HepG2 (cell line): ENCODE measurements at regions not wholly inside any gene's neighbourhood (a gene's known extent, or its start where the extent isn't known, plus 50 kb on each side); places are given as distances from the start of the nearest gene placed in this dataset.

Experiments used
- ATAC-seq: fragments of 200-7000 bp; cut with Tn5 transposase; 3 replicates; pipeline ENCODE4 v1.9.1; 2020; ENCODE audit warnings: mild to moderate bottlenecking, moderate library complexity
- BruUV-seq: library from RNA; stranded (reverse); fragments of 400-500 nt; replicated peaks from 2 replicates; lab custom pipeline; 2021; lab: Mats Ljungman, UMichigan
- CTCF ChIA-PET: fragments of 300-600 bp; formaldehyde crosslinking; extraction: SDS; loops from one replicate; lab custom pipeline; 2021; ENCODE audit warnings: low total read pairs, inconsistent platforms, low intra/inter-chr PET ratio; lab: Yijun Ruan, JAX
- POLR2A ChIA-PET: fragments of 350-600 bp; sonication (Branson Sonifier 250); formaldehyde crosslinking; loops from one replicate; lab custom pipeline; 2020; ENCODE audit warnings: antibody characterized with exemption, inconsistent platforms; lab: Yijun Ruan, JAX
- DNase-seq: peaks from one replicate; pipeline ENCODE4 v3.0.0-alpha.2; 2015; ENCODE audit warnings: low spot score
- FAIRE-seq: peaks from 3 replicates; lab custom pipeline; 2011; peaks lifted over from hg19 to GRCh38; lab: Jason Lieb, UNC
- H2AFZ ChIP-seq: one replicate; pipeline ENCODE4 v1.6.1; 2011; ENCODE audit warnings: low read length, inconsistent platforms
- H3K27ac ChIP-seq: fragments of 300-600 bp; 3 replicates; pipeline ENCODE4 v1.8.0; 2011; ENCODE audit warnings: mixed run types, mild to moderate bottlenecking, mixed read lengths, low read length, inconsistent platforms; ENCODE audit not compliant: insufficient read depth; ENCODE audit errors: extremely low read length
- H3K27me3 ChIP-seq, 2 experiments: fragments of 200-600 bp in 1 of 2; 2 replicates in 1 of 2; 3 replicates in 1 of 2; pipeline versions ENCODE4 v1.6.0 to v1.8.0; 2011; ENCODE audit warnings: low read length in 2 of 2, mild to moderate bottlenecking in 2 of 2, moderate library complexity in 2 of 2, inconsistent platforms in 1 of 2; ENCODE audit not compliant: insufficient read depth in 2 of 2, control insufficient read depth in 1 of 2
- H3K36me3 ChIP-seq, 2 experiments: fragments of 200-600 bp in 1 of 2; replicated peaks in 1 of 2; 2 replicates in 1 of 2; 3 replicates in 1 of 2; pipeline versions ENCODE4 v1.5.1 to v1.8.0; 2011; ENCODE audit warnings: low read length in 2 of 2, inconsistent platforms in 1 of 2; ENCODE audit not compliant: insufficient read depth in 2 of 2, control insufficient read depth in 1 of 2
- H3K4me1 ChIP-seq: 2 replicates; pipeline ENCODE4 v1.5.1; 2012; ENCODE audit warnings: low read length, inconsistent platforms; ENCODE audit not compliant: insufficient read depth
- H3K4me2 ChIP-seq: 2 replicates; pipeline ENCODE4 v1.6.0; 2011; ENCODE audit warnings: low read depth, low read length, inconsistent platforms
- H3K4me3 ChIP-seq, 3 experiments: fragments of 200-600 bp in 1 of 3; sonication (generic), shearing (Covaris generic) in 1 of 3; replicated peaks in 1 of 3; 2 replicates each; pipeline ENCODE4 v1.5.1; 2011 to 2016; ENCODE audit warnings: low read length in 3 of 3, inconsistent platforms in 2 of 3, low read depth in 2 of 3, mild to moderate bottlenecking in 2 of 3, control low read depth in 1 of 3, mixed read lengths in 1 of 3; ENCODE audit not compliant: insufficient read depth in 1 of 3
- H3K79me2 ChIP-seq: one replicate; pipeline ENCODE4 v1.6.1; 2011; ENCODE audit warnings: low read length, inconsistent platforms; ENCODE audit not compliant: insufficient read depth
- H3K9ac ChIP-seq: 2 replicates; pipeline ENCODE4 v1.6.0; 2011; ENCODE audit warnings: mild to moderate bottlenecking, low read depth, low read length, inconsistent platforms; ENCODE audit not compliant: insufficient read depth
- H3K9me3 ChIP-seq: 2 replicates; pipeline ENCODE4 v1.5.1; 2012; ENCODE audit warnings: mild to moderate bottlenecking, low read length
- H4K20me1 ChIP-seq: 2 replicates; pipeline ENCODE4 v1.6.0; 2011; ENCODE audit warnings: inconsistent platforms, mild to moderate bottlenecking, low read length, moderate library complexity; ENCODE audit not compliant: insufficient read depth
- ATF5 ChIP-seq: sonication (generic); formaldehyde crosslinking; IDR thresholded peaks from 2 replicates; pipeline ENCODE4 v1.4.0; 2020; ENCODE audit warnings: mild to moderate bottlenecking, low read depth, missing genetic modification reagents
- ATM ChIP-seq: fragments of 450-650 bp; IDR thresholded peaks from 2 replicates; pipeline ENCODE4 v1.7.1; 2017; ENCODE audit warnings: mild to moderate bottlenecking, borderline replicate concordance
- CCAR2 ChIP-seq: fragments of 200-400 bp; formaldehyde crosslinking; optimal IDR thresholded peaks from 2 replicates; pipeline ENCODE3; 2018; ENCODE audit warnings: low read depth, mild to moderate bottlenecking, low read length, moderate library complexity
- NFATC3 ChIP-seq: sonication (generic); formaldehyde crosslinking; IDR thresholded peaks from 2 replicates; pipeline ENCODE4 v1.5.1; 2020; ENCODE audit warnings: mild to moderate bottlenecking, missing genetic modification reagents
- POLR2AphosphoS5 ChIP-seq: IDR thresholded peaks from 2 replicates; pipeline ENCODE4 v1.6.1; 2012; ENCODE audit warnings: low read depth, low read length
- REST ChIP-seq, 2 experiments: IDR thresholded peaks; 2 replicates each; pipeline ENCODE4 v1.6.1; 2011 to 2012; ENCODE audit warnings: low read length in 2 of 2, borderline replicate concordance in 1 of 2, low read depth in 1 of 2, mild to moderate bottlenecking in 1 of 2, moderate library complexity in 1 of 2
- SP2 ChIP-seq: sonication (generic); formaldehyde crosslinking; IDR thresholded peaks from 2 replicates; pipeline ENCODE4 v1.5.1; 2020; ENCODE audit warnings: mild to moderate bottlenecking, missing genetic modification reagents
- THAP11 ChIP-seq: IDR thresholded peaks from 2 replicates; pipeline ENCODE4 v1.6.1; 2016; ENCODE audit warnings: missing biosample characterization, missing genetic modification reagents
- ZNF660 ChIP-seq: sonication (generic); formaldehyde crosslinking; IDR thresholded peaks from 2 replicates; pipeline ENCODE4 v1.5.1; 2020; ENCODE audit warnings: mild to moderate bottlenecking, low read depth, missing genetic modification reagents, borderline replicate concordance
- ZNF878 ChIP-seq: sonication (generic); formaldehyde crosslinking; IDR thresholded peaks from 2 replicates; pipeline ENCODE4 v1.8.1; 2023; ENCODE audit warnings: mild to moderate bottlenecking, missing genetic modification reagents, moderate library complexity
- WGBS: methylation state at CpG from one replicate; pipeline ENCODE4 v1.1.6; 2017; ENCODE audit warnings: low lambda C conversion rate; 5-methylcytosine and 5-hydroxymethylcytosine counted together
- in situ Hi-C: cut with HindIII; loops from 2 replicates; pipeline ENCODE4 v1.10.0; 2017; ENCODE audit warnings: low pct_unique_long_range_greater_than_20kb; ENCODE audit not compliant: extremely low pct_ligation_motif_present
- intact Hi-C: fragments of 100-400 bp; cut with micrococcal nuclease; formaldehyde crosslinking; loops from one replicate; pipeline ENCODE4 v1.10.0; 2022; ENCODE audit not compliant: unreplicated experiment
- TF ChIP-seq, protein P1 (sequence below): sonication (generic); formaldehyde crosslinking; IDR thresholded peaks from 2 replicates; pipeline ENCODE4 v1.5.0; 2020; ENCODE audit warnings: missing genetic modification reagents
- TF ChIP-seq, protein P2 (sequence below): IDR thresholded peaks from 2 replicates; pipeline ENCODE4 v1.6.1; 2016; ENCODE audit warnings: control low read depth

- no TSS peak for BruUV-seq
- no CpG with 5 or more reads among the region's 4 CpGs for WGBS
- Histone ChIP-seq H4K20me1 (no peaks in the 10 kb centered on the region), H3K4me2 (no peak overlapping the region), H3K4me1 (no peaks in the 10 kb centered on the region), H3K9me3 (no peaks in the 10 kb centered on the region), H3K4me3 (no peak overlapping the region), H3K27ac (no peak overlapping the region), H3K27me3 (no peaks in the 10 kb centered on the region), H3K36me3 (no peaks in the 10 kb centered on the region), H3K9ac (no peak overlapping the region), H2AFZ (no peak overlapping the region), H3K79me2 (no peaks in the 10 kb centered on the region)
- no peak for DNase-seq
- no peak for TF ChIP-seq ZNF660 (CRISPR knock-in tag)
- no peak for ATAC-seq
- POLR2A ChIA-PET = no interaction called here
- intact Hi-C loops = no loop called here
- no peak for FAIRE-seq
- in situ Hi-C loops = no loop called here
- CTCF ChIA-PET = no interaction called here
Measured at GRCh38 chrX:39176105-39176504, 374.8 kb downstream of the MID1IP1 start.

DNA sequence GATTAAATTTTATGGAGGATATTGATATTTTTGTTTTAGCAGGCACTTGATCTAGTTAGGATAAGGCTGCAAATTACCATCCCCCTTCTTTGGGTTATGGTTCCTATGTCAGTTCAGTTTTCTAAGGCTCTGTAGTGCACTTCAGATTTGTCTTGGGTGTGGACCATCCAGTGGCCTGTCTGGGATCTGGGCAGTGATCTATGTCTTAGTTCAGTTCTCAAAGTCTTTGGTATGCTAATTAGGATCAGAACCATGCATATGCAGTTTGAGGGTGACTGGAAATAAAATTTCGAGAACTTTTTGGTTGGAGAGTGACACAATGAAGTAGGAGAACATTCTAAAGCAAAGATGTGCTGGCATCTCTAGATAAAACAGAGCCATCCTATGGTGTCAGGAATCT is 388.2 kb downstream of the MID1IP1 start:
- Histone ChIP-seq H3K4me3 (no peak overlapping the region), H3K4me1 (no peaks in the 10 kb centered on the region), H3K27ac (no peak overlapping the region), H2AFZ (no peak overlapping the region), H4K20me1 (no peaks in the 10 kb centered on the region), H3K9me3 (no peaks in the 10 kb centered on the region), H3K4me2 (no peak overlapping the region), H3K36me3 (no peaks in the 10 kb centered on the region), H3K9ac (no peak overlapping the region), H3K27me3 (no peaks in the 10 kb centered on the region), H3K79me2 (no peaks in the 10 kb centered on the region)
- intact Hi-C loops (loop anchor here (10.0 kb wide), 1 partner anchor 1105 kb away; no protein-coding TSS in a partner anchor), in situ Hi-C loops (no loop called here)
- ChIA-PET CTCF (no interaction called here), POLR2A (no interaction called here)
- whole genome bisulfite sequencing = 0% methylated on average over 1 of the region's 1 CpG
- BruUV-seq = no TSS peak
- no peak for FAIRE-seq
- ATAC-seq = no peak
- DNase-seq = no peak
- TF ChIP-seq POLR2AphosphoS5 (no peak), THAP11 (CRISPR knock-in tag) (no peak), REST (IDR thresholded peaks at IDR 0.05; ENCODE audit: borderline replicate concordance in 1 of 2, low read depth in 1 of 2, low read length in 2 of 2) (no peak), CCAR2 (no peak), NFATC3 (CRISPR knock-in tag) (no peak), SP2 (CRISPR knock-in tag) (no peak), ATM (no peak), ATF5 (CRISPR knock-in tag) (no peak), ZNF878 (CRISPR knock-in tag) (no peak)
- TF ChIP-seq, protein P1, sequence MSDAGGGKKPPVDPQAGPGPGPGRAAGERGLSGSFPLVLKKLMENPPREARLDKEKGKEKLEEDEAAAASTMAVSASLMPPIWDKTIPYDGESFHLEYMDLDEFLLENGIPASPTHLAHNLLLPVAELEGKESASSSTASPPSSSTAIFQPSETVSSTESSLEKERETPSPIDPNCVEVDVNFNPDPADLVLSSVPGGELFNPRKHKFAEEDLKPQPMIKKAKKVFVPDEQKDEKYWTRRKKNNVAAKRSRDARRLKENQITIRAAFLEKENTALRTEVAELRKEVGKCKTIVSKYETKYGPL (CRISPR knock-in tag) = no peak
- TF ChIP-seq, protein P2, sequence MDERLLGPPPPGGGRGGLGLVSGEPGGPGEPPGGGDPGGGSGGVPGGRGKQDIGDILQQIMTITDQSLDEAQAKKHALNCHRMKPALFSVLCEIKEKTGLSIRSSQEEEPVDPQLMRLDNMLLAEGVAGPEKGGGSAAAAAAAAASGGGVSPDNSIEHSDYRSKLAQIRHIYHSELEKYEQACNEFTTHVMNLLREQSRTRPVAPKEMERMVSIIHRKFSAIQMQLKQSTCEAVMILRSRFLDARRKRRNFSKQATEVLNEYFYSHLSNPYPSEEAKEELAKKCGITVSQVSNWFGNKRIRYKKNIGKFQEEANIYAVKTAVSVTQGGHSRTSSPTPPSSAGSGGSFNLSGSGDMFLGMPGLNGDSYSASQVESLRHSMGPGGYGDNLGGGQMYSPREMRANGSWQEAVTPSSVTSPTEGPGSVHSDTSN (CRISPR knock-in tag) = no peak
